Neural crest cell (in vitro differentiated cells): ENCODE measurements at regions not wholly inside any gene's neighbourhood (a gene's known extent, or its start where the extent isn't known, plus 50 kb on each side); places are given as distances from the start of the nearest gene placed in this dataset.

Source experiments
- DNase-seq: peaks from one replicate; pipeline ENCODE4 v3.0.0; 2021; ENCODE audit warnings: low read depth, mixed read lengths, low spot score
- H3K27ac Mint-ChIP-seq: one replicate; pipeline ENCODE4 v1.8.0; 2021; ENCODE audit warnings: mild to moderate bottlenecking, mixed read lengths; ENCODE audit not compliant: unreplicated experiment
- H3K27me3 Mint-ChIP-seq: 2 replicates; pipeline ENCODE4 v1.8.0; 2021; ENCODE audit warnings: low read depth, mild to moderate bottlenecking, mixed read lengths
- H3K36me3 Mint-ChIP-seq: 2 replicates; pipeline ENCODE4 v1.8.0; 2021; ENCODE audit warnings: low read depth, mild to moderate bottlenecking, mixed read lengths
- H3K4me1 Mint-ChIP-seq: 2 replicates; pipeline ENCODE4 v1.8.0; 2021; ENCODE audit warnings: mixed read lengths
- H3K4me3 Mint-ChIP-seq: one replicate; pipeline ENCODE4 v1.8.0; 2021; ENCODE audit warnings: mild to moderate bottlenecking, mixed read lengths
- H3K9me3 Mint-ChIP-seq: 2 replicates; pipeline ENCODE4 v1.8.0; 2021; ENCODE audit warnings: mixed read lengths
- TF ChIP-seq, protein P1 (sequence below): fragments of 200-600 bp; sonication (generic); conservative IDR thresholded peaks from 2 replicates; pipeline ENCODE4 v1.5.0; 2021; ENCODE audit warnings: antibody characterized with exemption, mild to moderate bottlenecking

DNA sequence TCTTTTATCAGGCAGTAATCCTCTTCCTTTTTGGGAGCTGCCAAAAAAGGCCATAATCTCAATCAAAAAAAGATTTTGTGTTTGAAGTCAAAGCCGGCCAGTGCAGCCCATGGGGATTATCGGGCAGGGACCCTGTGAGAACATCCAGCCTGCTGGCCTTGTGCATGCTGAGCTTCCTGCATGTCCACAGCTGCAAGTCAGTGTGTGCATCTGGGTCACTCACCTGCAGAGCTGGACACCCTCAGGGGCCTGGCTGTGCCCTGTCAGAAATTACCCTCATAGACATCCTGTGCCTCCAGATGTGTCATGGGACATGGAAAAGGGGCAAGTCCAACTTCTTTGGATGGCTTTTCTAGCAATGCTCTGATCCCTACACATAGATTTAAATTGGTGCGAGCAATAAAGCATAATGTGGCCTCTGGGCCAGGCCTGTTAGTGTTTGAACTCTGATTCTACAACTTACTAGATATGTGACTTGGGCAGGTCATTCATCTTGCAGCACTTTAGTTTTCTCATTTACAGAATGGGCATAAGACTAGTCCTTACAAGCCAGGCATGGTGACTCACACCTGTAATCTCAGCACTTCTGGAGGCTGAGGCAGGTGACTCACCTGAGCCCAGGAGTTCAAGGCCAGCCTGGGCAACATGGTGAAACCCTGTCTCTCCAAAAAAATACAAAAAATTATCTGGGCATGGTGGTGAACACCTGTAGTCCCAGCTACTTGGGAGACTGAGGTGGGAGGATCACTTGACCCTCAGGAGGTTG lies 81.6 kb upstream of the LARGE1 start:
- Mint-ChIP-seq H3K4me3 (no peak overlapping the region), H3K36me3 (no peaks in the 10 kb centered on the region), H3K4me1 (peaks cover 5% of the 10 kb centered on the region), H3K27me3 (no peaks in the 10 kb centered on the region), H3K9me3 (peaks cover 14% of the 10 kb centered on the region), H3K27ac (no peak overlapping the region)
- TF ChIP-seq, protein P1, sequence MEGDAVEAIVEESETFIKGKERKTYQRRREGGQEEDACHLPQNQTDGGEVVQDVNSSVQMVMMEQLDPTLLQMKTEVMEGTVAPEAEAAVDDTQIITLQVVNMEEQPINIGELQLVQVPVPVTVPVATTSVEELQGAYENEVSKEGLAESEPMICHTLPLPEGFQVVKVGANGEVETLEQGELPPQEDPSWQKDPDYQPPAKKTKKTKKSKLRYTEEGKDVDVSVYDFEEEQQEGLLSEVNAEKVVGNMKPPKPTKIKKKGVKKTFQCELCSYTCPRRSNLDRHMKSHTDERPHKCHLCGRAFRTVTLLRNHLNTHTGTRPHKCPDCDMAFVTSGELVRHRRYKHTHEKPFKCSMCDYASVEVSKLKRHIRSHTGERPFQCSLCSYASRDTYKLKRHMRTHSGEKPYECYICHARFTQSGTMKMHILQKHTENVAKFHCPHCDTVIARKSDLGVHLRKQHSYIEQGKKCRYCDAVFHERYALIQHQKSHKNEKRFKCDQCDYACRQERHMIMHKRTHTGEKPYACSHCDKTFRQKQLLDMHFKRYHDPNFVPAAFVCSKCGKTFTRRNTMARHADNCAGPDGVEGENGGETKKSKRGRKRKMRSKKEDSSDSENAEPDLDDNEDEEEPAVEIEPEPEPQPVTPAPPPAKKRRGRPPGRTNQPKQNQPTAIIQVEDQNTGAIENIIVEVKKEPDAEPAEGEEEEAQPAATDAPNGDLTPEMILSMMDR, result no peak
- DNase-seq, result no peak

- Mint-ChIP-seq H3K4me3 (no peak overlapping the region), H3K36me3 (no peaks in the 10 kb centered on the region), H3K27me3 (no peaks in the 10 kb centered on the region), H3K27ac (no peak overlapping the region), H3K4me1 (peaks cover 5% of the 10 kb centered on the region), H3K9me3 (peaks cover 14% of the 10 kb centered on the region)
- TF ChIP-seq, protein P1, result no peak
- DNase-seq, result no peak
These were observed 83.8 kb upstream of the LARGE1 start for GRCh38 chr22:34004058-34004457.

GRCh38 chr22:34010259-34010658 lies 90.0 kb upstream of the LARGE1 start:
- DNase-seq, result no peak
- Mint-ChIP-seq H3K4me1 (no peaks in the 10 kb centered on the region), H3K27ac (no peak overlapping the region), H3K4me3 (no peak overlapping the region), H3K27me3 (peaks cover 17% of the 10 kb centered on the region), H3K9me3 (peaks cover 14% of the 10 kb centered on the region), H3K36me3 (peaks cover 5% of the 10 kb centered on the region)
- TF ChIP-seq, protein P1, result no peak

DNA sequence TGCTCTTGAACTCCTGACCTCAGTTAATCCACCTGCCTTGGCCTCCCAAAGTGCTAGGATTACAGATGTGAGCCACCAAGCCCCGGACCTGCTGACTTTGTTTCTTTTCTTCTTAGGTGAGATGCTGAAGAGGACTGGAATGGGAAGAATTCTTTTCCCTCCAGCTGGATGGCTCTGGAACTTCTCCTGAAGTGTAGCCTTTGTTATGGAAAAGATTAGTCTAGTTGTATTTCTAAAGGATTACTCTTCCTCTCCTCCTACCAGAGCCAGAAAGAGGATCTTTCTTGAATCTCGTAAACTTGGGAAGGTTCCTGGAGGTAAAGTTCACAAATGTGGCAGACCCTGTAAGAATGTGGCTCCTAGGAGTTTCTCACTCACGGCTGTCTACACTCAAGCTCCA lies 95.4 kb upstream of the LARGE1 start:
- no peak for DNase-seq
- Mint-ChIP-seq H3K27ac (no peak overlapping the region), H3K36me3 (peaks cover 5% of the 10 kb centered on the region), H3K27me3 (peaks cover 12% of the 10 kb centered on the region), H3K4me1 (no peaks in the 10 kb centered on the region), H3K9me3 (peaks cover 12% of the 10 kb centered on the region), H3K4me3 (no peak overlapping the region)
- TF ChIP-seq, protein P1, result no peak

DNA sequence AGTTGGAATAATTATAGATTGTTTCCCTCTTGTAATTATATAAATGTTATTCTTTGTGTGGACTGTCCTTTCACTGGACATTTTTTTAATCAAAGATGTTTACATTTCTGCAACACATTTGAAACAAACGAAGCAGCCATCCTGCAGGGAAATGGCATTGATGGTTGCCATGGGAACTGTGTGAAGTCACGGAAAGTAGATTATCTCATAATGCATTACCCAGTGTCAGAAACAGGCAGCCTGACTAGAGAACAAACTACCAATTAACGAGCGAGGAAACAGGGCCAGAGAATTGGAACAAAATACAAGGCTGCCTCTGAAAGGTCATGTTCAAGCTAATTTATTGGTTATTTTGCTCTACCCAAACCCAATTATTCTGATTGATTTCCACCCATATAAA lies 96.9 kb upstream of the LARGE1 start:
- H3K9me3 Mint-ChIP-seq, result peaks cover 12% of the 10 kb centered on the region
- peaks cover 9% of the 10 kb centered on the region for H3K27me3 Mint-ChIP-seq
- H3K4me3 Mint-ChIP-seq, result no peak overlapping the region
- TF ChIP-seq, protein P1, result no peak
- peaks cover 5% of the 10 kb centered on the region for H3K36me3 Mint-ChIP-seq
- no peak overlapping the region for H3K27ac Mint-ChIP-seq
- DNase-seq, result no peak
- no peaks in the 10 kb centered on the region for H3K4me1 Mint-ChIP-seq
